K562 (cell line): ENCODE measurements at regions not wholly inside any gene's neighbourhood (a gene's known extent, or its start where the extent isn't known, plus 50 kb on each side); places are given as distances from the start of the nearest gene placed in this dataset.

Source experiments
- ATAC-seq: fragments of 200-7000 bp; cut with Tn5 transposase; 3 replicates; pipeline ENCODE4 v1.9.1; 2020; ENCODE audit warnings: moderate library complexity
- BruUV-seq: library from RNA; stranded (reverse); fragments of 400-500 nt; replicated peaks from 2 replicates; lab custom pipeline; 2021; lab: Mats Ljungman, UMichigan
- CTCF ChIA-PET: fragments of 300-600 bp; formaldehyde crosslinking; extraction: SDS; loops from one replicate; lab custom pipeline; 2021; ENCODE audit warnings: low intra/inter-chr PET ratio; lab: Yijun Ruan, JAX
- POLR2A ChIA-PET: fragments of 300-600, 350-650 bp; sonication (Branson Sonifier 250); formaldehyde crosslinking; extraction: SDS; loops from one replicate; lab custom pipeline; 2021; ENCODE audit warnings: antibody characterized with exemption, inconsistent platforms; lab: Yijun Ruan, JAX
- DNase-seq, 4 experiments: peaks; one replicate each; pipeline versions ENCODE4 v3.0.0 to v3.0.0-alpha.2; 2011 to 2018; ENCODE audit warnings: low spot score in 3 of 4, mixed read lengths in 3 of 4; ENCODE audit errors: extremely low read depth in 1 of 4
- FAIRE-seq: peaks from 2 replicates; lab custom pipeline; 2011; peaks lifted over from hg19 to GRCh38; lab: Jason Lieb, UNC
- H2AFZ ChIP-seq: 2 replicates; pipeline ENCODE4 v1.6.0; 2011; ENCODE audit warnings: low read depth, low read length, control low read depth, inconsistent platforms
- H3K27ac ChIP-seq: fragments of 200-600 bp; 3 replicates; pipeline ENCODE4 v1.8.0; 2011; ENCODE audit warnings: low read depth, mild to moderate bottlenecking, control low read depth, inconsistent platforms, low read length, moderate library complexity, mixed read lengths; ENCODE audit errors: extremely low read depth
- H3K27me3 ChIP-seq, 2 experiments: fragments of 300-600 bp in 1 of 2; 2 replicates in 1 of 2; 3 replicates in 1 of 2; pipeline versions ENCODE4 v1.6.0 to v1.8.0; 2011; ENCODE audit warnings: inconsistent platforms in 2 of 2, low read length in 2 of 2, mild to moderate bottlenecking in 1 of 2, mixed read lengths in 1 of 2, moderate library complexity in 1 of 2; ENCODE audit not compliant: control insufficient read depth in 2 of 2, insufficient read depth in 2 of 2
- H3K36me3 ChIP-seq: fragments of 300-600 bp; 3 replicates; pipeline ENCODE4 v1.8.0; 2011; ENCODE audit warnings: mild to moderate bottlenecking, low read length, inconsistent platforms; ENCODE audit not compliant: control insufficient read depth, insufficient read depth
- H3K4me1 ChIP-seq, 2 experiments: fragments of 200-600 bp in 1 of 2; replicated peaks in 1 of 2; 2 replicates in 1 of 2; 3 replicates in 1 of 2; pipeline versions ENCODE4 v1.5.1 to v1.8.0; 2011; ENCODE audit warnings: inconsistent platforms in 2 of 2, low read length in 2 of 2, mild to moderate bottlenecking in 1 of 2, mixed read lengths in 1 of 2, moderate library complexity in 1 of 2; ENCODE audit not compliant: control insufficient read depth in 2 of 2, insufficient read depth in 2 of 2
- H3K4me2 ChIP-seq: 2 replicates; pipeline ENCODE4 v1.6.1; 2011; ENCODE audit warnings: low read length, control low read depth, inconsistent platforms, mixed read lengths; ENCODE audit not compliant: insufficient read depth
- H3K4me3 ChIP-seq: fragments of 200-600 bp; sonication (generic), shearing (Covaris generic); 2 replicates; pipeline ENCODE4 v1.5.1; 2016; ENCODE audit warnings: control low read depth, inconsistent platforms
- H3K79me2 ChIP-seq: fragments of 200-600 bp; 3 replicates; pipeline ENCODE4 v1.8.0; 2011; ENCODE audit warnings: low read length, inconsistent platforms; ENCODE audit not compliant: control insufficient read depth, insufficient read depth
- H3K9ac ChIP-seq, 2 experiments: 2 replicates each; pipeline versions ENCODE4 v1.6.0 to v1.6.1; 2011; ENCODE audit warnings: low read depth in 2 of 2, low read length in 2 of 2, control low read depth in 1 of 2, inconsistent platforms in 1 of 2, mild to moderate bottlenecking in 1 of 2, mixed read lengths in 1 of 2; ENCODE audit not compliant: insufficient read depth in 1 of 2
- H3K9me1 ChIP-seq: one replicate; pipeline ENCODE4 v1.6.0; 2011; ENCODE audit warnings: inconsistent platforms, mild to moderate bottlenecking, low read length, moderate library complexity; ENCODE audit not compliant: control insufficient read depth, insufficient read depth
- H3K9me3 ChIP-seq: replicated peaks from 2 replicates; pipeline ENCODE4 v1.5.1; 2011; ENCODE audit warnings: low read depth, low read length, inconsistent platforms; ENCODE audit not compliant: control insufficient read depth, insufficient read depth
- H4K20me1 ChIP-seq: replicated peaks from 2 replicates; pipeline ENCODE4 v1.6.1; 2011; ENCODE audit warnings: low read length, inconsistent platforms, mixed read lengths; ENCODE audit not compliant: control insufficient read depth, insufficient read depth
- CXXC5 ChIP-seq: fragments of 250-450 bp; sonication (Bioruptor Pico); IDR thresholded peaks from 2 replicates; pipeline ENCODE4 v1.8.0; 2022; ENCODE audit warnings: inconsistent platforms, mild to moderate bottlenecking, moderate library complexity
- FOXP1 ChIP-seq: sonication (generic); formaldehyde crosslinking; IDR thresholded peaks from 2 replicates; pipeline ENCODE4 v1.8.0; 2022; ENCODE audit warnings: mild to moderate bottlenecking, missing genetic modification reagents
- HLTF ChIP-seq: fragments of 450-650 bp; IDR thresholded peaks from 2 replicates; pipeline ENCODE4 v1.6.1; 2016
- PHB2 ChIP-seq: fragments of 450-650 bp; IDR thresholded peaks from 2 replicates; pipeline ENCODE4 v1.6.1; 2017; ENCODE audit warnings: low read depth
- ZFP36 ChIP-seq: fragments of 150-350 bp; IDR thresholded peaks from 2 replicates; pipeline ENCODE4 v1.6.1; 2018; ENCODE audit warnings: low read length, low read depth; ENCODE audit not compliant: partially characterized antibody
- ZNF174 ChIP-seq: fragments of 250-450 bp; sonication (Bioruptor Pico); IDR thresholded peaks from 2 replicates; pipeline ENCODE4 v1.4.0; 2020; ENCODE audit warnings: mild to moderate bottlenecking
- WGBS: fragments of 100-300 bp; shearing (Covaris generic); methylation state at CpG from one replicate; pipeline ENCODE4 v1.1.6; 2016; ENCODE audit warnings: low coverage, mixed read lengths; ENCODE audit not compliant: insufficient coverage; ENCODE audit errors: missing lambda C conversion rate; 5-methylcytosine and 5-hydroxymethylcytosine counted together
- in situ Hi-C: fragments of 300-500 bp; cut with MboI; formaldehyde crosslinking; loops from 4 replicates; pipeline ENCODE4 v1.15.0; 2018; ENCODE audit warnings: inconsistent platforms, mixed read lengths
- intact Hi-C: fragments of 100-400 bp; cut with micrococcal nuclease; formaldehyde crosslinking; loops from 2 replicates; pipeline ENCODE4 v1.14.2; 2022
- TF ChIP-seq, protein P1 (sequence below): fragments of 150-350 bp; conservative IDR thresholded peaks from 2 replicates; pipeline ENCODE4 v1.6.1; 2014; ENCODE audit warnings: low read length
- TF ChIP-seq, protein P2 (sequence below): sonication (generic); formaldehyde crosslinking; IDR thresholded peaks from 2 replicates; pipeline ENCODE4 v1.8.0; 2022; ENCODE audit warnings: mild to moderate bottlenecking, missing genetic modification reagents
- TF ChIP-seq, protein P3 (sequence below), 2 experiments: IDR thresholded peaks; 2 replicates each; pipeline ENCODE4 v1.6.1; 2011; ENCODE audit warnings: borderline replicate concordance in 1 of 2, control low read depth in 1 of 2, low read depth in 1 of 2, low read length in 1 of 2, mild to moderate bottlenecking in 1 of 2, mixed read lengths in 1 of 2, moderate library complexity in 1 of 2; ENCODE audit not compliant: insufficient read depth in 1 of 2, insufficient read length in 1 of 2, poor library complexity in 1 of 2, severe bottlenecking in 1 of 2; ENCODE audit errors: extremely low read depth in 1 of 2
- TF ChIP-seq, protein P4 (sequence below): fragments of 250-450 bp; sonication (Bioruptor Pico); IDR thresholded peaks from 2 replicates; pipeline ENCODE4 v1.9.0; 2021; ENCODE audit warnings: mild to moderate bottlenecking

DNA sequence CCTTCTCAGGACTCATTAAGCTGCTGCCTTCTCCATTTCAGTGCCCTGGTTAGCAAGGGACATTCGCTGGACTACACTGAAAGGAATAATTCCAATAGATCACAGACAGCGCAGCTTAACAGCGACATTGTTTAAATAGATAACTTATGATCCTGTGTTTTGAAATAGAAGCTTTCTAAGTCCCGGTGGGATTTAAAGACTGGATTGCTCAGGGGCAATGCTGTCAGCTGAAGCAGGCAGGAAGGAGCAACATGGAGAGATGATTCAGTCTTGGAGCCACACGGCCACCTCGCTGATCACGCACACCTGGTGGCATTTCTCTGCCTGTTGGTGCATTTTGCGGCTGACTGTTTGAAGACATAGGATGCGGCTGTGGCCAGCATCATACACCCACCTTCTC is 292.0 kb downstream of the FOXL1 start:
- H3K27ac ChIP-seq, result no peak overlapping the region
- H3K79me2 ChIP-seq, result no peaks in the 10 kb centered on the region
- no peaks in the 10 kb centered on the region; the same call in 1 of the 2 replicates for H4K20me1 ChIP-seq
- DNase-seq (no peak), ATAC-seq (no peak)
- POLR2A ChIA-PET, result interaction anchor here (1.4 kb wide), 1 partner anchor 8 kb away, joined by 3 read pairs; no protein-coding TSS in a partner anchor
- H3K4me1 ChIP-seq, result peaks cover 0 to 12% of the 10 kb centered on the region in 2 experiments; a peak in 3 of 5 replicates
- H2AFZ ChIP-seq, result peak overlapping the region; percentile 66; the same call in 1 of the 2 replicates
- H3K27me3 ChIP-seq, result peaks cover 5 to 69% of the 10 kb centered on the region in 2 experiments; a peak in 4 of 5 replicates
- no peaks in the 10 kb centered on the region for H3K36me3 ChIP-seq
- H3K9me1 ChIP-seq, result no peaks in the 10 kb centered on the region
- H3K9me3 ChIP-seq, result no peaks in the 10 kb centered on the region
- in situ Hi-C loops, result no loop called here
- TF ChIP-seq ZFP36 (no peak), PHB2 (no peak), HLTF (no peak), ZNF174 (CRISPR knock-in tag) (no peak), CXXC5 (CRISPR knock-in tag) (no peak), FOXP1 (no peak)
- TF ChIP-seq, protein P1, sequence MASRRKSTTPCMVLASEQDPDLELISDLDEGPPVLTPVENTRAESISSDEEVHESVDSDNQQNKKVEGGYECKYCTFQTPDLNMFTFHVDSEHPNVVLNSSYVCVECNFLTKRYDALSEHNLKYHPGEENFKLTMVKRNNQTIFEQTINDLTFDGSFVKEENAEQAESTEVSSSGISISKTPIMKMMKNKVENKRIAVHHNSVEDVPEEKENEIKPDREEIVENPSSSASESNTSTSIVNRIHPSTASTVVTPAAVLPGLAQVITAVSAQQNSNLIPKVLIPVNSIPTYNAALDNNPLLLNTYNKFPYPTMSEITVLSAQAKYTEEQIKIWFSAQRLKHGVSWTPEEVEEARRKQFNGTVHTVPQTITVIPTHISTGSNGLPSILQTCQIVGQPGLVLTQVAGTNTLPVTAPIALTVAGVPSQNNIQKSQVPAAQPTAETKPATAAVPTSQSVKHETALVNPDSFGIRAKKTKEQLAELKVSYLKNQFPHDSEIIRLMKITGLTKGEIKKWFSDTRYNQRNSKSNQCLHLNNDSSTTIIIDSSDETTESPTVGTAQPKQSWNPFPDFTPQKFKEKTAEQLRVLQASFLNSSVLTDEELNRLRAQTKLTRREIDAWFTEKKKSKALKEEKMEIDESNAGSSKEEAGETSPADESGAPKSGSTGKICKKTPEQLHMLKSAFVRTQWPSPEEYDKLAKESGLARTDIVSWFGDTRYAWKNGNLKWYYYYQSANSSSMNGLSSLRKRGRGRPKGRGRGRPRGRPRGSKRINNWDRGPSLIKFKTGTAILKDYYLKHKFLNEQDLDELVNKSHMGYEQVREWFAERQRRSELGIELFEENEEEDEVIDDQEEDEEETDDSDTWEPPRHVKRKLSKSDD, result no peak
- TF ChIP-seq, protein P2, sequence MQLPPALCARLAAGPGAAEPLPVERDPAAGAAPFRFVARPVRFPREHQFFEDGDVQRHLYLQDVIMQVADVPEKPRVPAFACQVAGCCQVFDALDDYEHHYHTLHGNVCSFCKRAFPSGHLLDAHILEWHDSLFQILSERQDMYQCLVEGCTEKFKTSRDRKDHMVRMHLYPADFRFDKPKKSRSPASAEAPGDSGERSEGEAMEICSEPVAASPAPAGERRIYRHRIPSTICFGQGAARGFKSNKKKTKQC (CRISPR knock-in tag), result no peak
- TF ChIP-seq, protein P3, sequence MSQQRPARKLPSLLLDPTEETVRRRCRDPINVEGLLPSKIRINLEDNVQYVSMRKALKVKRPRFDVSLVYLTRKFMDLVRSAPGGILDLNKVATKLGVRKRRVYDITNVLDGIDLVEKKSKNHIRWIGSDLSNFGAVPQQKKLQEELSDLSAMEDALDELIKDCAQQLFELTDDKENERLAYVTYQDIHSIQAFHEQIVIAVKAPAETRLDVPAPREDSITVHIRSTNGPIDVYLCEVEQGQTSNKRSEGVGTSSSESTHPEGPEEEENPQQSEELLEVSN (IDR thresholded peaks at IDR 0.05; ENCODE audit: borderline replicate concordance in 1 of 2, extremely low read depth in 1 of 2, insufficient read depth in 1 of 2, insufficient read length in 1 of 2, low read depth in 1 of 2, low read length in 1 of 2, poor library complexity in 1 of 2, severe bottlenecking in 1 of 2), result no peak
- TF ChIP-seq, protein P4, sequence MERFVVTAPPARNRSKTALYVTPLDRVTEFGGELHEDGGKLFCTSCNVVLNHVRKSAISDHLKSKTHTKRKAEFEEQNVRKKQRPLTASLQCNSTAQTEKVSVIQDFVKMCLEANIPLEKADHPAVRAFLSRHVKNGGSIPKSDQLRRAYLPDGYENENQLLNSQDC (CRISPR knock-in tag), result no peak
- TF ChIP-seq, all 486 proteins: peak for 0
- no peak overlapping the region for H3K9ac ChIP-seq
- CTCF ChIA-PET, result no interaction called here
- WGBS, result 3% methylated on average over 9 of the region's 9 CpGs
- H3K4me2 ChIP-seq, result no peak overlapping the region; the same call in 1 of the 2 replicates
- H3K4me3 ChIP-seq, result no peak overlapping the region
- FAIRE-seq, result no peak
- no TSS peak for BruUV-seq
- intact Hi-C loops, result loop anchor here (5.0 kb wide), 1 partner anchor 308 kb away; no protein-coding TSS in a partner anchor
